LoVo (cell line): ENCODE measurements at regions not wholly inside any gene's neighbourhood (a gene's known extent, or its start where the extent isn't known, plus 50 kb on each side); places are given as distances from the start of the nearest gene placed in this dataset.

Experiments used
- DNase-seq: peaks from one replicate; pipeline ENCODE4 v3.0.0-alpha.2; 2016; ENCODE audit warnings: low spot score

DNA sequence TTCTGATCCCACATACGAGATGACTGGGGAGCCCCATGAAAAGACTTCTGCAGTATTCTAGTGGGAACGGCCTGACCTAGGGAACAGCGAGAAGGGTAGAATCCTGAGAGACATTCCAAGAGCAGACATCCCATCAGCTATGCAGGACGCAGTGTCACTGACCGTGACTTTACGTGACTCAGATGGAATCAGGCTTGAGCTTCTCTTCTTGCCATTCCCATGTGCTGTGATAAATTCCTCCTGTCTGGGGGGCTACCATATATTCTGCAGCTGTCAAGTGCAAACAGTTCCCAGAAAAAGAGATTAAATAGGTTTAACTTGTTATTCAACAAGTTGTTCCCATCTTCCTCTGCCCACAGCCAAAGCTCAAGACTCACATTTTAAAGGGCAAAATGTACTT lies 73.1 kb upstream of the PDE1C start:
- no peak for DNase-seq

DNA sequence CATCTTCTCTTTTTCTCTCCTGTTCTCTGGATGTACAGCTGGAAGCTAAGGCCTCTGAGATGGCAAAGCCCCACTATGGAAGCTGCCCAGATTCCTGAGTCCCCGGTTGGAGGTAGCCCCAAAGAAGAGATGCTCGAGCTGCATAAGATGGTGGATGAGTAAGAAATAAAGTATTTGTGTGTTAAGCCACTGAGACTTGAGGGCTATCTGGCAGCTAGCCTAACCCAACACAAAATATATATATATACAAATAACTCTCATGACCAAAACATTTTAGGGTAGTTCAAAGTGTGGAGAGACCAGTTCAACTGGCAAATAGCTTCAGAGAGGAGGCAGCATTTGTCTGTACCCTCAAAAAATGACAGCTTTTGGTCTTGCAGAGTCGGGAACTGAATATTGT lies 72.4 kb upstream of the PDE1C start:
- no peak for DNase-seq

DNA sequence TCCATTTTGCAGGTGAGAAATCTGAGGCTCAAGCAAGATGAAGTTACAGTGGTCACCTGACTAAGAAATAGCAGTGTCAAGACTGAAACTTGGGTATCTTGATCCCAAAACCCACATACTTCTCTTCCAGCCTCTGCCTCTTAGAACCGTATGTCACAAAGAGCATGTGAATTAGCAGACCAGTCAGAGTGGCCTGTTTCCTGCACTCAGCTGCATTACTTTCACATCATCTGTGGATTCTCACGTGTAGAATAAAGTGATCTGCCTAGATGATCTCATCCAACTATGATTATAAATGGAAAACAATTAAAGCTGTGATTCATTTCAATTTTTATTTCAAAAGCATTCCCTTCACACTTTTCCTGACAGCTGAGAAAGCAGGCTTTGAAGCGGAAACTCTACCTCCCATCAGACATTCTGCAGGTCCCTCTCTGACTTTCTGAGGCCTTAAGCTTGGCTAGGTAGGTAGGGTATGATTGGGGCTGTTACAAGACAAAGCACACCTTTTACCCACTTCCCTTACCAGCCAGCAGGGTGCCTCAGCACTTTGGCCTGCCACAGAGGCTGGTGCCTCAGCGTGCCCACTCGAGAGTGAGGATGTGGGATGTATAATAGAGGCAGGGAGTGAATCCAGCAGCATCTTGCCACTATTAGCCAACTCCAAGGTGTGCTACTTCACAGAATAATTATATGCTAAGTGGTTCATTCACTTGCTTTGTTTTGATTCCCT lies 70.2 kb upstream of the PDE1C start:
- DNase-seq, result no peak

DNA sequence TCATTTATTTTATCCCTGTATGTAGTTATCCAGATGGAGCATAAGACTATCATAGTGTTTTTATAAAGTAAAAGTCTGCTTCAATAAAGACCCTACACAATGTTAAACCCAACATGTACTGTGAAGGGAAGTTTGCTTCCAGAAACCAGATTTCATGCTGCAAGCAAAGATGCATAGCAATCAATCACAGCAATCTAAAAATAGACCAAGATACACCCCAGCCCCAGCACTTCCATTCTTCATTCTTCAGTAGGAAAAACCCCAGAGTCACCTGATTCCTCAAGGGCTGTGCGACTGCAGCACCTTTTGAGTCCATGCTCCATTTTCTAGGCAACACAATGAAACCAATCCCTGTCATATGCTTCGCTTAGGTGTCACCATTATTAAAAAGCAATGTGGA lies 66.9 kb upstream of the PDE1C start:
- no peak for DNase-seq

DNA sequence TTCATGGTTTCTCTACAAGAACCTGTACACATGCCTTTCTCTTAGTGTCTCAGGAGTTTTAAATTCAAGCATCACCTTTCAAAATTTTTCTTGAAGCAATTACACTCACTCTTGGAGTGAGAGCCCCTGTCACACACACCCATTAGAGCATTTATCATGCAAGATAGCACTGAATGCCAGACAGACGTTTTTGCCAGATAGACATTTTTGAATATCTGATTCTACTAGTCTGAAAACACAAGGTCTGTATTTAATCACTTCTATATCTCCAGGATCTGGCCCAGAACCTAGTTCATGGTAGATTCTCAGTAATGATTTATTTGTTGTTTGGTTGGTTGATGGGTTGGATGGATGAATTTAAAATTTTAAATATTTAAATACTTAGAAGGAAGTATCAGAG lies 60.9 kb upstream of the PDE1C start:
- DNase-seq, result no peak

DNA sequence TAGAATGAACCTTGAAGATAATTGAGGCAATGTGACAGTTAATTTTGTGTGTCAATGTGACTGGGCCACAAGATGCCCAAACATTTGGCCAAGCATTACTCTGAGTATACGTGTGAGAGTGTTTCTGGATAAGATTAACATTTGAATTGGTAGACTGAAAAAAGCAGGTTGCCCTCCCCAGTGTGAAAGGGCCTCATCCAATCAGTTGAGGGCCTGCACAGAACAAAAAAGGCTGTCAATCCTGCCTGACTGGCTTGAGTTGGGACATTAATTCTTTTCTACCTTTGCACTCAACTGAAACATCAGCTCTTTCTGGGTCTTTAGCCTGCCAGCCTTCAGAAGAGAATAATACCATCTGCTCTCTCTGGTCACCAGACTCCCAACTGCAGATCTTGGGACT lies 56.6 kb upstream of the PDE1C start:
- DNase-seq, result no peak
